ENCODE measurements at regions not wholly inside any gene's neighbourhood (a gene's known extent, or its start where the extent isn't known, plus 50 kb on each side); places are given as distances from the start of the nearest gene placed in this dataset.
A peak's percentile ranks its signal among the peaks of the same experiment; 100 is the strongest.
"Not testable (repeated sequence)": the region's sequence is repeated elsewhere in the genome, so short reads cannot be mapped to it uniquely, and the experiment has no call there.

GRCh38 chr10:29784175-29784773, 149.5 kb upstream of the SVIL start:
- DNase-seq: peak; percentile 99

GRCh38 chr10:29783201-29783947, 148.6 kb upstream of the SVIL start:
- DNase-seq: peak; percentile 7

- DNase-seq: no peak
Observed at GRCh38 chr10:29780639-29781038, 145.9 kb upstream of the SVIL start.

GRCh38 chr10:29780096-29780495, 145.3 kb upstream of the SVIL start:
- no peak for DNase-seq

- DNase-seq: no peak
Observed at GRCh38 chr10:29776246-29776645, 141.5 kb upstream of the SVIL start.

GRCh38 chr10:29774475-29774874, 139.7 kb upstream of the SVIL start:
- no peak for DNase-seq

- no peak for DNase-seq
Observed at GRCh38 chr10:29773675-29774091, 138.9 kb upstream of the SVIL start.

- no peak for DNase-seq
Observed at GRCh38 chr10:29772403-29772802, 137.6 kb upstream of the SVIL start.

- DNase-seq: no peak
Observed at GRCh38 chr10:29771376-29771775, 136.6 kb upstream of the SVIL start.

- DNase-seq: not testable (repeated sequence)
Observed at GRCh38 chr10:29769277-29769676, 134.5 kb upstream of the SVIL start.

GRCh38 chr10:29767968-29768367, 133.2 kb upstream of the SVIL start:
- DNase-seq: no peak

GRCh38 chr10:29766753-29767152, 132.0 kb upstream of the SVIL start:
- no peak for DNase-seq

GRCh38 chr10:29765330-29765729, 130.6 kb upstream of the SVIL start:
- DNase-seq: no peak

GRCh38 chr10:29763396-29763795, 128.6 kb upstream of the SVIL start:
- no peak for DNase-seq

GRCh38 chr10:29761916-29762315, 127.1 kb upstream of the SVIL start:
- no peak for DNase-seq

- no peak for DNase-seq
Observed at GRCh38 chr10:29760138-29760900, 125.5 kb upstream of the SVIL start.

- DNase-seq: peak; percentile 7
Observed at GRCh38 chr10:29757551-29758297, 123.0 kb upstream of the SVIL start.

- no peak for DNase-seq
Observed at GRCh38 chr10:29756451-29756850, 121.7 kb upstream of the SVIL start.

GRCh38 chr10:29753283-29753682, 118.5 kb upstream of the SVIL start:
- DNase-seq: no peak

- no peak for DNase-seq
Observed at GRCh38 chr10:29751684-29752083, 116.9 kb upstream of the SVIL start.

- DNase-seq: no peak
Observed at GRCh38 chr10:29751240-29751639, 116.5 kb upstream of the SVIL start.

GRCh38 chr10:29749150-29749549, 114.4 kb upstream of the SVIL start:
- no peak for DNase-seq

- DNase-seq: no peak
Observed at GRCh38 chr10:29748109-29748650, 113.4 kb upstream of the SVIL start.
